ENCODE measurements at regions not wholly inside any gene's neighbourhood (a gene's known extent, or its start where the extent isn't known, plus 50 kb on each side); places are given as distances from the start of the nearest gene placed in this dataset.

DNA sequence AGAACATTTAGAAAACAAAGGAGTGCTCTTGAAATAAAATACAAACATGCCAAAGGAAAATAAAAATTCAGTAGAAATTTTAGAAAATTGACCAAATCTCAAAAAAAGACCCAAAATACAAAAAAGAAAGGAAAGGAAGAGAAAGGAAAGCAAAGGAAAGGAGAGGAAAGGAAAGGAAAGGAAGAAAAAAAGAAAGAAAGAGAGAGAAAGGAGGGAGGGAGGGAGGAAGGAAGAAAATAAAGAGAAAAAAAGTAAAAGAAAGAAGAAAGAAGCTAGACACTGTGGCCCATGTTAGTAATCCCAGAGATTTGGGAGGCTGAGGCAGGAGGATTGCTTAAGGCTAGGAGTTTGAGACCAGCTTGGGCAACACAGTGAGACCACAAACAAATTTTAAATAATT is 500.1 kb upstream of the VRK2 start:
- H4K20me1 ChIP-seq (replicated peaks in 1 of 2; ENCODE audit: control insufficient read depth in 1 of 2, insufficient read depth in 2 of 2, low read length in 2 of 2), result no peaks in the 10 kb centered on the region
- ChIA-PET POLR2A (ENCODE audit: partially characterized antibody) (no interaction called here), CTCF (ENCODE audit: partially characterized antibody) (interaction anchor here (0.6 to 1.3 kb wide), 2 partner anchors 18 to 46 kb away, joined by 3 read pairs; no protein-coding TSS in a partner anchor)
- no peak for TF ChIP-seq SAP30 (IDR thresholded peaks at IDR 0.05; ENCODE audit: insufficient read depth, insufficient replicate concordance, low read length)
- no peak for TF ChIP-seq RXRA (IDR thresholded peaks at IDR 0.05; ENCODE audit: insufficient read depth, low read depth, low read length)
- no peak for TF ChIP-seq POLR2A (IDR thresholded peaks at IDR 0.05; ENCODE audit: control extremely low read depth in 1 of 2, low read depth in 2 of 2, low read length in 2 of 2)
- H4K8ac ChIP-seq (ENCODE audit: extremely low read depth, insufficient read depth, low read length), result no peak overlapping the region
- H3K9me3 ChIP-seq (ENCODE audit: insufficient read depth in 2 of 2, low read depth in 1 of 2, low read length in 1 of 2), result peaks cover 0 to 7% of the 10 kb centered on the region in 2 experiments; a peak in 1 of 4 replicates
- DNase-seq (ENCODE audit: low read depth in 1 of 2, low spot score in 2 of 2), result no peak
- no peaks in the 10 kb centered on the region for H3K27me3 ChIP-seq (replicated peaks in 1 of 4; ENCODE audit: control insufficient read depth in 3 of 4, extremely low read depth in 1 of 4, insufficient read depth in 3 of 4, low read length in 3 of 4)
- no peak overlapping the region for H3K4me2 ChIP-seq (ENCODE audit: insufficient read depth in 1 of 2, low read depth in 2 of 2, low read length in 2 of 2)
- H3K4me1 ChIP-seq (replicated peaks in 1 of 4; ENCODE audit: control insufficient read depth in 3 of 4, insufficient read depth in 4 of 4, low read length in 3 of 4), result peaks cover 0 to 3% (median 0%) of the 10 kb centered on the region in 4 experiments; a peak in 2 of 7 replicates
- no peak overlapping the region for H3K4me3 ChIP-seq (ENCODE audit: extremely low read depth in 1 of 4, insufficient read depth in 2 of 4, low read depth in 3 of 4, low read length in 4 of 4)
- no peak overlapping the region for H3K9ac ChIP-seq (replicated peaks in 1 of 4; ENCODE audit: extremely low read depth in 1 of 4, low read depth in 3 of 4, low read length in 3 of 4)
- no peak overlapping the region for H4K91ac ChIP-seq (replicated peaks; ENCODE audit: insufficient read length, low read length)
- H3K4ac ChIP-seq (replicated peaks; ENCODE audit: insufficient read length, low read depth, low read length), result no peak overlapping the region
- H4K5ac ChIP-seq (ENCODE audit: insufficient read length, low read depth, low read length), result no peak overlapping the region
- H3K56ac ChIP-seq (replicated peaks; ENCODE audit: insufficient read length, low read depth, low read length), result no peak overlapping the region
- H3K79me2 ChIP-seq (ENCODE audit: control insufficient read depth in 1 of 2, insufficient read depth in 2 of 2, low read length in 2 of 2), result no peaks in the 10 kb centered on the region
- no peak overlapping the region for H3K23ac ChIP-seq (ENCODE audit: insufficient read length)
- H3K79me1 ChIP-seq (ENCODE audit: low read depth, low read length), result no peaks in the 10 kb centered on the region
- H3K23me2 ChIP-seq (ENCODE audit: low read depth, low read length), result no peaks in the 10 kb centered on the region
- no peak overlapping the region for H2BK5ac ChIP-seq (ENCODE audit: low read depth, low read length)
- H2BK120ac ChIP-seq (replicated peaks; ENCODE audit: low read depth, low read length), result no peak overlapping the region
- H2BK20ac ChIP-seq (ENCODE audit: low read length), result no peak overlapping the region
- no peak overlapping the region for H2AK5ac ChIP-seq (ENCODE audit: low read depth, low read length)
- FAIRE-seq, result no peak
- no peak overlapping the region for H3K14ac ChIP-seq (ENCODE audit: insufficient read length)
- H3K27ac ChIP-seq (ENCODE audit: low read depth, low read length), result no peak overlapping the region
- no peak overlapping the region for H3K18ac ChIP-seq (ENCODE audit: extremely low read depth, low read length)
- no peak overlapping the region for H2AFZ ChIP-seq (ENCODE audit: low read length)
- no peaks in the 10 kb centered on the region for H3K36me3 ChIP-seq (ENCODE audit: control insufficient read depth in 2 of 4, insufficient read depth in 4 of 4, low read length in 3 of 4)
- H2BK15ac ChIP-seq (ENCODE audit: low read length), result no peak overlapping the region
- no peak overlapping the region for H2BK12ac ChIP-seq (ENCODE audit: low read depth, low read length)

Data from H1 (cell line).